Ishikawa (cell line): ENCODE measurements at regions not wholly inside any gene's neighbourhood (a gene's known extent, or its start where the extent isn't known, plus 50 kb on each side); places are given as distances from the start of the nearest gene placed in this dataset.

Experiments used
- CEBPB ChIP-seq: IDR thresholded peaks from 2 replicates; pipeline ENCODE4 v1.6.1; 2012
- CREB1 ChIP-seq: IDR thresholded peaks from 2 replicates; pipeline ENCODE4 v1.6.1; 2012; ENCODE audit warnings: low read depth
- EGR1 ChIP-seq: IDR thresholded peaks from 2 replicates; pipeline ENCODE4 v1.6.1; 2012
- EP300 ChIP-seq: IDR thresholded peaks from 2 replicates; pipeline ENCODE4 v1.6.1; 2012; ENCODE audit warnings: borderline replicate concordance
- FOXM1 ChIP-seq: IDR thresholded peaks from 2 replicates; pipeline ENCODE4 v1.6.1; 2012; ENCODE audit warnings: low read depth, borderline replicate concordance
- MAX ChIP-seq: IDR thresholded peaks from 2 replicates; pipeline ENCODE4 v1.6.1; 2012
- NFIC ChIP-seq: IDR thresholded peaks from 2 replicates; pipeline ENCODE4 v1.6.1; 2012
- RAD21 ChIP-seq: IDR thresholded peaks from 2 replicates; pipeline ENCODE4 v1.6.1; 2012; ENCODE audit warnings: low read depth
- TAF1 ChIP-seq: IDR thresholded peaks from 2 replicates; pipeline ENCODE4 v1.6.1; 2012; ENCODE audit warnings: low read depth, mild to moderate bottlenecking
- TCF12 ChIP-seq: IDR thresholded peaks from 2 replicates; pipeline ENCODE4 v1.6.1; 2012; ENCODE audit warnings: low read depth
- TEAD4 ChIP-seq: IDR thresholded peaks from 2 replicates; pipeline ENCODE4 v1.6.1; 2012
- USF1 ChIP-seq: IDR thresholded peaks from 2 replicates; pipeline ENCODE4 v1.6.1; 2012
- YY1 ChIP-seq: IDR thresholded peaks from 2 replicates; pipeline ENCODE4 v1.6.1; 2012; ENCODE audit warnings: low read depth
- ZBTB7A ChIP-seq: IDR thresholded peaks from 2 replicates; pipeline ENCODE4 v1.6.1; 2012; ENCODE audit warnings: low read depth
- TF ChIP-seq, protein P1 (sequence below): IDR thresholded peaks from 2 replicates; pipeline ENCODE4 v1.6.1; 2012; ENCODE audit warnings: low read depth, mild to moderate bottlenecking

GRCh38 chr13:88068316-88068715, 397.1 kb downstream of the SLITRK5 start:
- no peak for TF ChIP-seq ZBTB7A
- TF ChIP-seq, protein P1, sequence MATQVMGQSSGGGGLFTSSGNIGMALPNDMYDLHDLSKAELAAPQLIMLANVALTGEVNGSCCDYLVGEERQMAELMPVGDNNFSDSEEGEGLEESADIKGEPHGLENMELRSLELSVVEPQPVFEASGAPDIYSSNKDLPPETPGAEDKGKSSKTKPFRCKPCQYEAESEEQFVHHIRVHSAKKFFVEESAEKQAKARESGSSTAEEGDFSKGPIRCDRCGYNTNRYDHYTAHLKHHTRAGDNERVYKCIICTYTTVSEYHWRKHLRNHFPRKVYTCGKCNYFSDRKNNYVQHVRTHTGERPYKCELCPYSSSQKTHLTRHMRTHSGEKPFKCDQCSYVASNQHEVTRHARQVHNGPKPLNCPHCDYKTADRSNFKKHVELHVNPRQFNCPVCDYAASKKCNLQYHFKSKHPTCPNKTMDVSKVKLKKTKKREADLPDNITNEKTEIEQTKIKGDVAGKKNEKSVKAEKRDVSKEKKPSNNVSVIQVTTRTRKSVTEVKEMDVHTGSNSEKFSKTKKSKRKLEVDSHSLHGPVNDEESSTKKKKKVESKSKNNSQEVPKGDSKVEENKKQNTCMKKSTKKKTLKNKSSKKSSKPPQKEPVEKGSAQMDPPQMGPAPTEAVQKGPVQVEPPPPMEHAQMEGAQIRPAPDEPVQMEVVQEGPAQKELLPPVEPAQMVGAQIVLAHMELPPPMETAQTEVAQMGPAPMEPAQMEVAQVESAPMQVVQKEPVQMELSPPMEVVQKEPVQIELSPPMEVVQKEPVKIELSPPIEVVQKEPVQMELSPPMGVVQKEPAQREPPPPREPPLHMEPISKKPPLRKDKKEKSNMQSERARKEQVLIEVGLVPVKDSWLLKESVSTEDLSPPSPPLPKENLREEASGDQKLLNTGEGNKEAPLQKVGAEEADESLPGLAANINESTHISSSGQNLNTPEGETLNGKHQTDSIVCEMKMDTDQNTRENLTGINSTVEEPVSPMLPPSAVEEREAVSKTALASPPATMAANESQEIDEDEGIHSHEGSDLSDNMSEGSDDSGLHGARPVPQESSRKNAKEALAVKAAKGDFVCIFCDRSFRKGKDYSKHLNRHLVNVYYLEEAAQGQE: no peak
- TF ChIP-seq USF1: no peak
- TF ChIP-seq CEBPB: no peak
- TF ChIP-seq TAF1: no peak

GRCh38 chr13:88068975-88069374, 397.8 kb downstream of the SLITRK5 start:
- no peak for TF ChIP-seq EP300
- TF ChIP-seq CEBPB: no peak
- no peak for TF ChIP-seq CREB1
- TF ChIP-seq, protein P1: no peak
- no peak for TF ChIP-seq USF1
- TF ChIP-seq RAD21: no peak
- no peak for TF ChIP-seq YY1
- no peak for TF ChIP-seq TCF12
- TF ChIP-seq EGR1: no peak

- TF ChIP-seq ZBTB7A: no peak
- no peak for TF ChIP-seq TAF1
- TF ChIP-seq USF1: no peak
- TF ChIP-seq, protein P1: no peak
- no peak for TF ChIP-seq MAX
- TF ChIP-seq YY1: no peak
- TF ChIP-seq TEAD4: no peak
- TF ChIP-seq CREB1: no peak
- no peak for TF ChIP-seq CEBPB
- TF ChIP-seq TCF12: no peak
- TF ChIP-seq EGR1: no peak
- TF ChIP-seq NFIC: no peak
- no peak for TF ChIP-seq RAD21
- TF ChIP-seq EP300: no peak
- no peak for TF ChIP-seq FOXM1
Measured at GRCh38 chr13:88071371-88071770, 400.2 kb downstream of the SLITRK5 start.

DNA sequence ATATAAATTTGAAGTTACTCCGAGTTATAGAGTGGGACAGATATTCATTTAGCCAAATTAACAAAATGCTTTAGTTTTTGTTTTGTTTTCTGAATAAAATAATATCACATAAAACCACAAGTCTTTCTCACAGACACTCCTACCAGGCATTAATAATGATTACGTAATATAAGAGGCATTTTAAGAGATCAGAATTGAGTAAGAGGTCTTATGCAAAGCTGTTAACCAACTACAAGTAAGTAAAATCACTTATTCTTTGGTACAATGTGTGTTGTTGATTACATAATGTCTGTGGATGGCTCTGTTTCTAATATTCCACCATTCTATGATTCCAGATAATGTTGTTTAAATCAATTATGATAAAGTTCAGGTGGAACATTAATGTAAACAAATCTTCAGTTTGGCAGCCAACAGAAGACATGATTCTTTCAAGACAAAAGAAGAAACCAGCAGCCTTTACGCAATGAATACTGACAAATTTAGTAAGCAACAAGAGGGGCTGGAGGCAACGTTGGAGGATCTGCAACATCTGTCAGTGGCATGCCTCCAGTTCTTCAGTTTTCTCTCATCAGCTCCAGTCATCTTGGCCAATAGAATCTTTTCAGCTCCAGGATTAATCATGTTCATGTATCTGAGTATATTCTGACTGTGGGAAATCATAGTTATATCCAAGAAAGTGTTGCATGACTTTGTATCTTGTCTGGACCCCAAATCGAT, 403.8 kb downstream of the SLITRK5 start:
- TF ChIP-seq TEAD4: no peak
- TF ChIP-seq MAX: no peak
- TF ChIP-seq FOXM1: no peak
- TF ChIP-seq TCF12: no peak
- no peak for TF ChIP-seq YY1
- TF ChIP-seq CEBPB: no peak

GRCh38 chr13:88085036-88085435, 413.9 kb downstream of the SLITRK5 start:
- TF ChIP-seq, protein P1: no peak
- TF ChIP-seq TEAD4: no peak
- no peak for TF ChIP-seq NFIC
- no peak for TF ChIP-seq FOXM1
- TF ChIP-seq CEBPB: no peak
- no peak for TF ChIP-seq TCF12
- TF ChIP-seq EP300: no peak
- TF ChIP-seq YY1: no peak
